GM18520 (cell line): ENCODE measurements at regions not wholly inside any gene's neighbourhood (a gene's known extent, or its start where the extent isn't known, plus 50 kb on each side); places are given as distances from the start of the nearest gene placed in this dataset.
"Not testable (repeated sequence)": the region's sequence is repeated elsewhere in the genome, so short reads cannot be mapped to it uniquely, and the experiment has no call there.

ENCODE experiments used
- ATAC-seq: cut with Tn5 transposase; IDR thresholded peaks from one replicate; pipeline ENCODE4 v1.9.1; 2021; ENCODE audit not compliant: unreplicated experiment

- ATAC-seq: not testable (repeated sequence)
These were observed 4461.2 kb upstream of the TPTE start for GRCh38 chr21:6060054-6060681.

- ATAC-seq: not testable (repeated sequence)
These were observed 4454.9 kb upstream of the TPTE start for GRCh38 chr21:6066320-6066985.

GRCh38 chr21:6068098-6068831 is 4453.1 kb upstream of the TPTE start:
- not testable (repeated sequence) for ATAC-seq

GRCh38 chr21:6070213-6070612 is 4451.2 kb upstream of the TPTE start:
- ATAC-seq: not testable (repeated sequence)

DNA sequence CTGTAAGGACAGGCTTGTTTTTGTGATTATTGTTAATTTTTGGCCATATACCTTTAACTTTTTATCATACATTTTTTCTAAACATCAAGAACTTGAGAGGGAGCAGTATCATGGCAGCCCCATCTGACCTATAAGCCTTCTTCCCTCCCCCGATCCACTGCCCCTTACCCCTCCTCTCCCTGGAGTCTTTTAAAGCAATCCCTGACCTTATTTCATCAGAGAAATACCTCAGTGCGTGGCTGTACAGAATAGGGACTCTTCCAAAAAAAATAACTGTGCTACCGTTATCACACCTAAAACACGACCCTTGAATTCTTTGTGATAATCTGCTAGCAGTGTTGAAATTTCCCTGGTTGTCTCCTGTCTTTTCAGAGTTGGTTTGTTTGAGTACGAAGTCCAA is 4448.7 kb upstream of the TPTE start:
- not testable (repeated sequence) for ATAC-seq

GRCh38 chr21:6073993-6074705 is 4447.2 kb upstream of the TPTE start:
- not testable (repeated sequence) for ATAC-seq

- not testable (repeated sequence) for ATAC-seq
These were observed 4446.4 kb upstream of the TPTE start for GRCh38 chr21:6074935-6075334.

- ATAC-seq: not testable (repeated sequence)
These were observed 4445.7 kb upstream of the TPTE start for GRCh38 chr21:6075627-6076208.

GRCh38 chr21:6077358-6077757 is 4444.0 kb upstream of the TPTE start:
- not testable (repeated sequence) for ATAC-seq

- ATAC-seq: not testable (repeated sequence)
These were observed 4442.5 kb upstream of the TPTE start for GRCh38 chr21:6078902-6079301.

DNA sequence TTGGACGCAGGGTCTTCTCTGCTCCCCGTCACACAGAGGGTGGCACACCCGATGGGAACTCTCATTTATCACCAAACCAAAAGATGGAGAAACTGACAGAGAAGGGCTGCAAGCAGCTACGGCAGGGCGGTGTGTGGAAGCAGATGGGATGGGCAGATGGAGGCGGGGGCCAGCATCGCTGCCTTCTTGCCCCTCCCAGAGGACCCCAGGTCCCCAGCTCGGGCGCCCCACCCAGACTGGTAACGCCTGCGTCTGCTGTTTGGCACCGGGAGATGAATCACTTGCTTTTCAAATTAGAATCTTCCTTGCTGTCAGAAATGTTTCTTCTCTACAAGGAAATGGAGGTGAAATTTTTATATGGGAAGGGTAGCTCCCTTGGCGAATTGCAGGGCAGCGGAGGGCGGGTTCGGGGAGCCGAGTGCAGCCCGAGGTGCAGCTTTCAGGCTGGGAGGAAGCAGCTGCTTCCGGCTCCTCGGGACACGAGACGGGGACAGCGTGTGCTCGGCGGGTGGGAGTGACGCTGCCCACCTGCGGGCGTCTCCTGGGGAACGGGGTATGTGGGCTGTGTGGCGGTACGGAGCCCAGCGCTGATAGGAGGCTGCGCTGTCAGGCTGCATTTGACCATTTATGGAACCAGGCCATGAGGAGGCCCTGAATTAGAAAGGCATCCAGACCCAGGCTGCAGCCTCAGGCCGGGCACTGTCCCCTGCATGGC is 4440.3 kb upstream of the TPTE start:
- ATAC-seq: not testable (repeated sequence)

- ATAC-seq: not testable (repeated sequence)
These were observed 4439.2 kb upstream of the TPTE start for GRCh38 chr21:6082166-6082565.

DNA sequence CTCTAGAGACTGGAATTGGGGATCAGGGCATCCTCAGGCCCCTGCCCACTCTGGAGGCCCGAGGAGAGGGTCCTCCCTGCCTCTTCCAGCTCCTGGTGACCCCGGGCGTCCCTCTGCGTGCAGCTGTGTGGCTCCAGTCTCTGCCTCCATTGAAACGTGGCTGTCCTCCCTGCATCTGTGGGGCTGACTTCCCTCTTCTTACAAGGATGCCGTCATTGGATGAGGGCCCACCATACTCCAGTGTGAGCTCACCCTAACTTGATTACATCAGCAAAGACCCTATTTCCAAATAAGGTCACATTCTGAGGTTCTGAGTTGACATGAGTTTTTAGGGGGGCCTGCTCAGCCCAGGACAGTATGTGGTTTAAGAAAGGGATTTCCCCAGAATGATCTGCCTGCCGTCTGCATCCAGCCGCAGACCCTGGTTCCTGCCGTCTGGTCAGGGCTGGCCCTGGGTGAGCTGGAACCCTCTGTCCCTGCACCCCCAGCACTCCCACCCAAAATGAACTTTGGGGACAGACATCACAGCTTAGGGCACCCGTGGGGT is 4437.7 kb upstream of the TPTE start:
- ATAC-seq: not testable (repeated sequence)

- not testable (repeated sequence) for ATAC-seq
These were observed 4435.3 kb upstream of the TPTE start for GRCh38 chr21:6086038-6086437.

GRCh38 chr21:6087579-6088178 is 4433.7 kb upstream of the TPTE start:
- not testable (repeated sequence) for ATAC-seq

DNA sequence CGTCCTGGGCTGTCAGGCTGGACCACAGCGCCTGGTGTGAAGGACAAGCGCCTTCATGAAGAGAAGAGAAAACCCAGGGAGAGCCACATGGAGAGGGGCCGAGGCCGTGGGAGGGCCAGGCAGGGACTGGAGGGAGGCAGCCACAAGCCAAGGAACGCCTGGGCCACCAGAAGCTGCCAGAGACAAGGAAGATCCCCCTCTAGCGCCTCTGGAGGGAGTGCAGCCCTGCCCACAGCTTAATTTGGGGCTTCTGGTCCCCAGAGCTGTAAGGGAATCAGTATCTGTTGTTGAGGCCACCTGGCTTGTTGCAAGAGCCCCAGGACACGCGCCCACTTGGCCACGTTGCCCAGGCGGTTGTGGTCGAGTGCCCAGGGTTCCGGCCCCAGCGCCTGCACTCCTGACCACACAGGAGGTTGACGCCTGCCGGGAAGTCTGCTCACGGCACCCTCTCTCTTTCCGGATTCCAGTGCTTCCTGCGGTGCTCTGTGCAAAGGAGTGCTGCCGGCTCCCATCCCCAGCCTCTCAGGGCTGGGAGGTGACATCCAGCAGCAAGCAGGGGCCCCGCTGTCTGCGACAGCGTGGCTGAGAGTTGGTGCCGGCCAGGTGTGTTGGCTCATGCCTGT is 4431.0 kb upstream of the TPTE start:
- not testable (repeated sequence) for ATAC-seq

DNA sequence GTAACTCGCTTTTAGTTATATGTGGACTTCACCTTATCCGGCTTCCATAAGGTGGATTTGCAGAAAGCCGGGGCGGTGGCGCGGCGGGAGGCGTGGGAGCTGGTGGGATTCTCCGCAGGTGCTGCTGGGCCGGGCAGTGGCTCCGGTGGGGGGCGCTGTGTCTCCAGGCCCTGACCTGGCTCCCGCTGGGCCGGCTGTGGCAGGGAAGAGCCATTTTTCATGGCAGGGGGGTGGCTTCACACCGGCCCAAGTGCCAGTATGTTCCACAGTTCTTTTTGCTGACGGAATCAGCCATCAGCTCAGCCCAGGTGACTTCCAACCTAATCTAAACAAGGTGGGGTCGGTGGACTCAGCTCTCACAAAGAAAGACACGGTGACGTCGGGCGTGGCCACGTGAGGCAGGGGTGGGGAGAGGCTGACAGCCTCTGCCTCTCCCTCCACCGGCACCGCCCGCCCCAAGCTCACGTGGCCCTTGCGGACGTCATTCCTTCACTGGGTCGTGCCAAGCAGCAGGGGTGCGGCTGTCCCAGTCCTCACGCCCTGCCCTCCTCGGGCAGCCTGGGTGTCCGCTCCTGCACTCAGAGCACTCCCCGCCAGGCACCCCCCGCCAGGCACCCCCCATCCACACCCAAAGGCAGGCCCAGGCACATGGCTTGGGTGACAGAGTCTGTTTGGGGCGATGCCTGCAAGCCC is 4429.9 kb upstream of the TPTE start:
- ATAC-seq: not testable (repeated sequence)

DNA sequence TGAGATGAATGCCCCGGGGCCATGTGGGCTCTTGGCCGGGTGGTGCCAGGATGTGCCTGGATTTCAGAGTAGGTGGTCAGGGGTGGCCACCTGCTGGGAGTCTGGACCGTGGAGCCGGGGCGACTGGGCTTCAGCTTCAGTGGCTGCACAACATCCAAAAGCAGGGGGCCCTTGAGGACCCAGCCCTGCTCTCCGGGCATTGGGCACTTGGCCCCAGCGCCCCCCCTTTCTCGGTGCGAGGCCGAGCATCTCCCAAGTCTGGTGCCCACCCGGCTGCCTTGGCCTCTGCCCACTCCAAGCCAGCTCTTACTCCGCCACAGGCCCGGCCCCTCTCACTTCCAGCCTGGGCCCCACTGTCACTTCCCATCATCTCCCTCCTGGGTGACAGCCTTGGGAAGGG is 4429.0 kb upstream of the TPTE start:
- not testable (repeated sequence) for ATAC-seq
